Endothelial cell of umbilical vein (primary cell): ENCODE measurements at regions not wholly inside any gene's neighbourhood (a gene's known extent, or its start where the extent isn't known, plus 50 kb on each side); places are given as distances from the start of the nearest gene placed in this dataset.
"Not testable (repeated sequence)": the region's sequence is repeated elsewhere in the genome, so short reads cannot be mapped to it uniquely, and the experiment has no call there.

Experiments used
- CTCF ChIP-seq, 2 donors: IDR thresholded peaks; 1 replicate in 1 of 2; 2 replicates in 1 of 2; pipeline ENCODE4 v1.5.1; 2011; ENCODE audit warnings: low read length in 2 of 2, mild to moderate bottlenecking in 2 of 2, moderate library complexity in 2 of 2, control low read depth in 1 of 2, inconsistent platforms in 1 of 2, low read depth in 1 of 2; ENCODE audit not compliant: insufficient read depth in 1 of 2; ENCODE audit errors: extremely low read depth in 1 of 2
- POLR2A ChIP-seq: IDR thresholded peaks from 2 replicates; pipeline ENCODE4 v1.6.1; 2012; ENCODE audit warnings: low read depth, mild to moderate bottlenecking, control low read depth, low read length
- POLR2AphosphoS5 ChIP-seq: IDR thresholded peaks from 2 replicates; pipeline ENCODE4 v1.6.1; 2012; ENCODE audit warnings: low read depth, mild to moderate bottlenecking, control low read depth, low read length, moderate library complexity; ENCODE audit not compliant: insufficient read depth

GRCh38 chr12:111234491-111234890 lies 134.4 kb downstream of the PHETA1 start:
- TF ChIP-seq POLR2AphosphoS5; CTCF (IDR thresholded peaks at IDR 0.05; ENCODE audit: extremely low read depth in 1 of 2, insufficient read depth in 1 of 2, low read depth in 1 of 2, low read length in 2 of 2); POLR2A: not testable (repeated sequence)
